Peyer's patch (tissue), 4 donors: ENCODE measurements at regions not wholly inside any gene's neighbourhood (a gene's known extent, or its start where the extent isn't known, plus 50 kb on each side); places are given as distances from the start of the nearest gene placed in this dataset.

Experiments
- DNase-seq, 3 donors: peaks; one replicate each; pipeline ENCODE4 v3.0.0-alpha.2; 2017 to 2019
- H3K27ac ChIP-seq, 4 donors: fragments of 200-600 bp; sonication (generic); one replicate each; pipeline ENCODE4 v1.5.1; 2016 to 2019
- H3K27me3 ChIP-seq, 2 donors: fragments of 200-600 bp; sonication (generic); one replicate each; pipeline ENCODE4 v1.5.1; 2019
- H3K36me3 ChIP-seq, 3 donors: fragments of 200-600 bp; sonication (generic); one replicate each; pipeline ENCODE4 v1.5.1; 2016 to 2019
- H3K4me1 ChIP-seq, 4 donors: fragments of 200-600 bp; sonication (generic); one replicate each; pipeline ENCODE4 v1.5.1; 2016 to 2019
- H3K4me3 ChIP-seq, 4 donors: fragments of 200-600 bp; sonication (generic); 1 replicate in 3 of 4; 2 replicates in 1 of 4; pipeline ENCODE4 v1.5.1; 2016 to 2019; ENCODE audit warnings: mild to moderate bottlenecking in 1 of 4
- H3K9me3 ChIP-seq, 4 donors: fragments of 200-600 bp; sonication (generic); one replicate each; pipeline ENCODE4 v1.5.1; 2016 to 2019; ENCODE audit warnings: mild to moderate bottlenecking in 1 of 4
- CTCF ChIP-seq, 6 experiments: fragments of 450-650 bp in 4 of 6; fragments of 200-600 bp in 2 of 6; sonication (generic) in 1 of 6; IDR thresholded peaks; one replicate each; pipeline ENCODE4 v1.5.1; 2017 to 2019; ENCODE audit warnings: antibody characterized with exemption in 6 of 6, mild to moderate bottlenecking in 3 of 6, moderate library complexity in 1 of 6
- POLR2A ChIP-seq, 2 donors: fragments of 450-650 bp; IDR thresholded peaks; one replicate each; pipeline ENCODE4 v1.5.1; 2017; ENCODE audit warnings: antibody characterized with exemption in 2 of 2, mild to moderate bottlenecking in 2 of 2, moderate library complexity in 2 of 2

- Histone ChIP-seq H3K27me3 (no peaks in the 10 kb centered on the region), H3K4me1 (no peaks in the 10 kb centered on the region), H3K9me3 (no peaks in the 10 kb centered on the region), H3K4me3 (no peak overlapping the region), H3K36me3 (no peaks in the 10 kb centered on the region), H3K27ac (no peak overlapping the region)
- no peak for DNase-seq
- TF ChIP-seq CTCF (IDR thresholded peaks at IDR 0.05) (no peak), POLR2A (IDR thresholded peaks at IDR 0.05) (no peak)
These were observed 405.8 kb upstream of the ADAMTS9 start for GRCh38 chr3:65093641-65094040.

- no peak overlapping the region for H3K4me3 ChIP-seq
- H3K36me3 ChIP-seq, result no peaks in the 10 kb centered on the region
- no peaks in the 10 kb centered on the region for H3K27me3 ChIP-seq
- H3K27ac ChIP-seq, result no peak overlapping the region
- H3K9me3 ChIP-seq, result no peaks in the 10 kb centered on the region
- no peak for DNase-seq
- no peaks in the 10 kb centered on the region for H3K4me1 ChIP-seq
- TF ChIP-seq CTCF (IDR thresholded peaks at IDR 0.05), result no peak
- no peak for TF ChIP-seq POLR2A (IDR thresholded peaks at IDR 0.05)
These were observed 403.8 kb upstream of the ADAMTS9 start for GRCh38 chr3:65091565-65091964.

GRCh38 chr3:65083240-65083639 is 395.4 kb upstream of the ADAMTS9 start:
- Histone ChIP-seq H3K4me3 (no peak overlapping the region), H3K27ac (no peak overlapping the region), H3K4me1 (no peaks in the 10 kb centered on the region), H3K36me3 (no peaks in the 10 kb centered on the region), H3K27me3 (no peaks in the 10 kb centered on the region), H3K9me3 (no peaks in the 10 kb centered on the region)
- no peak for DNase-seq
- TF ChIP-seq CTCF (IDR thresholded peaks at IDR 0.05), result no peak
- no peak for TF ChIP-seq POLR2A (IDR thresholded peaks at IDR 0.05)

GRCh38 chr3:65081536-65081935 is 393.7 kb upstream of the ADAMTS9 start:
- H3K27ac ChIP-seq, result no peak overlapping the region
- H3K4me1 ChIP-seq, result no peaks in the 10 kb centered on the region
- DNase-seq, result no peak
- no peak overlapping the region for H3K4me3 ChIP-seq
- H3K36me3 ChIP-seq, result no peaks in the 10 kb centered on the region
- no peaks in the 10 kb centered on the region for H3K27me3 ChIP-seq
- no peaks in the 10 kb centered on the region for H3K9me3 ChIP-seq
- TF ChIP-seq POLR2A (IDR thresholded peaks at IDR 0.05) (no peak), CTCF (IDR thresholded peaks at IDR 0.05) (no peak)

GRCh38 chr3:65080432-65080831 is 392.6 kb upstream of the ADAMTS9 start:
- Histone ChIP-seq H3K4me1 (no peaks in the 10 kb centered on the region), H3K9me3 (no peaks in the 10 kb centered on the region), H3K36me3 (no peaks in the 10 kb centered on the region), H3K4me3 (no peak overlapping the region), H3K27ac (no peak overlapping the region), H3K27me3 (no peaks in the 10 kb centered on the region)
- DNase-seq, result no peak
- TF ChIP-seq POLR2A (IDR thresholded peaks at IDR 0.05) (no peak), CTCF (IDR thresholded peaks at IDR 0.05) (no peak)

GRCh38 chr3:65079560-65079959 is 391.8 kb upstream of the ADAMTS9 start:
- H3K36me3 ChIP-seq, result no peaks in the 10 kb centered on the region
- H3K9me3 ChIP-seq, result no peaks in the 10 kb centered on the region
- H3K27me3 ChIP-seq, result no peaks in the 10 kb centered on the region
- no peak overlapping the region for H3K4me3 ChIP-seq
- TF ChIP-seq POLR2A (IDR thresholded peaks at IDR 0.05) (no peak), CTCF (IDR thresholded peaks at IDR 0.05) (no peak)
- no peak for DNase-seq
- H3K27ac ChIP-seq, result no peak overlapping the region
- H3K4me1 ChIP-seq, result no peaks in the 10 kb centered on the region
